WTC11 (cell line): ENCODE measurements at regions not wholly inside any gene's neighbourhood (a gene's known extent, or its start where the extent isn't known, plus 50 kb on each side); places are given as distances from the start of the nearest gene placed in this dataset.

Experiments used
- ATAC-seq: fragments of 200-7000 bp; cut with Tn5 transposase; 2 replicates; pipeline ENCODE4 v1.10.0; 2021; ENCODE audit warnings: mild to moderate bottlenecking, moderate library complexity
- CTCF ChIA-PET: fragments of 300-600 bp; sonication (Branson Sonifier 250); formaldehyde crosslinking; loops from one replicate; lab custom pipeline; 2021; ENCODE audit warnings: antibody characterized with exemption; lab: Charles Lee
- POLR2A ChIA-PET: fragments of 350-600 bp; sonication (Branson Sonifier 250); formaldehyde crosslinking; loops from one replicate; lab custom pipeline; 2021; ENCODE audit warnings: antibody characterized with exemption; lab: Charles Lee
- DNase-seq: peaks from one replicate; pipeline ENCODE4 v3.0.0; 2021; ENCODE audit warnings: low spot score
- H3K27ac Mint-ChIP-seq: 2 replicates; pipeline ENCODE4 v1.8.0; 2021; ENCODE audit warnings: mixed read lengths
- H3K27me3 Mint-ChIP-seq: 2 replicates; pipeline ENCODE4 v1.8.0; 2021; ENCODE audit warnings: low read depth, mild to moderate bottlenecking, moderate library complexity, mixed read lengths
- H3K36me3 Mint-ChIP-seq: 2 replicates; pipeline ENCODE4 v1.8.0; 2021; ENCODE audit warnings: mixed read lengths
- H3K4me1 Mint-ChIP-seq: 2 replicates; pipeline ENCODE4 v1.8.0; 2022; ENCODE audit warnings: mixed read lengths
- H3K4me3 Mint-ChIP-seq: 2 replicates; pipeline ENCODE4 v1.8.0; 2021; ENCODE audit warnings: mild to moderate bottlenecking, moderate library complexity, mixed read lengths
- H3K9me3 Mint-ChIP-seq: 2 replicates; pipeline ENCODE4 v1.8.0; 2021; ENCODE audit warnings: mixed read lengths
- CREM ChIP-seq: sonication (generic); formaldehyde crosslinking; IDR thresholded peaks from 2 replicates; pipeline ENCODE4 v1.8.1; 2022; ENCODE audit warnings: mild to moderate bottlenecking, missing genetic modification reagents, moderate library complexity
- ELF4 ChIP-seq: sonication (generic); formaldehyde crosslinking; IDR thresholded peaks from 2 replicates; pipeline ENCODE4 v1.8.1; 2022; ENCODE audit warnings: low read depth, mild to moderate bottlenecking, moderate library complexity, missing genetic modification reagents
- HMGA2 ChIP-seq: fragments of 250-450 bp; sonication (Bioruptor Pico); IDR thresholded peaks from 2 replicates; pipeline ENCODE4 v1.4.0; 2021; ENCODE audit warnings: mild to moderate bottlenecking, moderate library complexity
- NFYB ChIP-seq: sonication (generic); formaldehyde crosslinking; conservative IDR thresholded peaks from 2 replicates; pipeline ENCODE4 v1.8.0; 2022; ENCODE audit warnings: low read depth, missing genetic modification reagents
- STAT6 ChIP-seq: sonication (generic); formaldehyde crosslinking; conservative IDR thresholded peaks from 2 replicates; pipeline ENCODE4 v1.8.1; 2023; ENCODE audit warnings: mild to moderate bottlenecking, low read depth, missing genetic modification reagents, moderate library complexity
- TEAD1 ChIP-seq: sonication (generic); formaldehyde crosslinking; IDR thresholded peaks from 2 replicates; pipeline ENCODE4 v1.8.0; 2022; ENCODE audit warnings: mild to moderate bottlenecking, missing genetic modification reagents
- ZBTB21 ChIP-seq: sonication (generic); formaldehyde crosslinking; IDR thresholded peaks from 2 replicates; pipeline ENCODE4 v1.8.1; 2023; ENCODE audit warnings: mild to moderate bottlenecking, missing genetic modification reagents, borderline replicate concordance
- ZNF121 ChIP-seq: sonication (generic); formaldehyde crosslinking; IDR thresholded peaks from 2 replicates; pipeline ENCODE4 v1.8.0; 2023; ENCODE audit warnings: missing genetic modification reagents
- ZNF263 ChIP-seq: sonication (generic); formaldehyde crosslinking; IDR thresholded peaks from 2 replicates; pipeline ENCODE4 v1.8.1; 2022; ENCODE audit warnings: low read depth, mild to moderate bottlenecking, moderate library complexity, missing genetic modification reagents
- ZNF425 ChIP-seq: fragments of 250-450 bp; sonication (Bioruptor Pico); conservative IDR thresholded peaks from 2 replicates; pipeline ENCODE4 v1.9.0; 2021; ENCODE audit warnings: mild to moderate bottlenecking
- TF ChIP-seq, protein P1 (sequence below): sonication (generic); formaldehyde crosslinking; IDR thresholded peaks from 2 replicates; pipeline ENCODE4 v1.8.1; 2023; ENCODE audit warnings: mild to moderate bottlenecking, missing genetic modification reagents, borderline replicate concordance
- TF ChIP-seq, protein P2 (sequence below): sonication (generic); formaldehyde crosslinking; IDR thresholded peaks from 2 replicates; pipeline ENCODE4 v1.8.0; 2022; ENCODE audit warnings: mild to moderate bottlenecking, missing genetic modification reagents
- TF ChIP-seq, protein P3 (sequence below): sonication (generic); formaldehyde crosslinking; conservative IDR thresholded peaks from 2 replicates; pipeline ENCODE4 v1.8.1; 2022; ENCODE audit warnings: mild to moderate bottlenecking, missing genetic modification reagents

DNA sequence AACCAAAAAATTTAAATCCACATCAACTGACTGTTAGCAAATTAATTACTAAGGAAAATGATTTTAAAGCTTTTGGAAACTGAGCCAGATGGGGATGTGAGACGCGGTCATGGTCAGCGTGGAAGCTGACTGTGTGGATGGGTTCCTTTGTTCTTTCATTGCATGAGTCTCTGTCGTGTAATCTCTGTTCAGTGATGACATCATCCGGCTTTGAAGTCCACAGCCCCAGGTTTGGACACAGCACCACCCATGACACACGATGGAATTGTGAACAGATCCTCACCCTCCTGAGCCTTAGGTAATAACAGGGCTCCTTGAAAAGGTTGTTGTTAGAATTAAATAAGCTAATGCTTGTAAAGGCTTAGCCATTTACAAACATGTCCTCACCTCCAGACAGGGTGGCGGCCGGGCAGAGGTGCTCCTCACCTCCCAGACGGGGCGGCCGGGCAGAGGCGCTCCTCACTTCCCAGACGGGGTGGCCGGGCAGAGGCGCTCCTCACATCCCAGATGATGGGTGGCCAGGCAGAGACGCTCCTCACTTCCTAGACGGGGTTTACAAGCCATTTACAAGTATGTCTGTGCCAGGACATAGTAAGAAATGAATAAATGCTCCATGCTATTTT, 677.3 kb downstream of the TBC1D22A start (continued):
- TF ChIP-seq, protein P1, sequence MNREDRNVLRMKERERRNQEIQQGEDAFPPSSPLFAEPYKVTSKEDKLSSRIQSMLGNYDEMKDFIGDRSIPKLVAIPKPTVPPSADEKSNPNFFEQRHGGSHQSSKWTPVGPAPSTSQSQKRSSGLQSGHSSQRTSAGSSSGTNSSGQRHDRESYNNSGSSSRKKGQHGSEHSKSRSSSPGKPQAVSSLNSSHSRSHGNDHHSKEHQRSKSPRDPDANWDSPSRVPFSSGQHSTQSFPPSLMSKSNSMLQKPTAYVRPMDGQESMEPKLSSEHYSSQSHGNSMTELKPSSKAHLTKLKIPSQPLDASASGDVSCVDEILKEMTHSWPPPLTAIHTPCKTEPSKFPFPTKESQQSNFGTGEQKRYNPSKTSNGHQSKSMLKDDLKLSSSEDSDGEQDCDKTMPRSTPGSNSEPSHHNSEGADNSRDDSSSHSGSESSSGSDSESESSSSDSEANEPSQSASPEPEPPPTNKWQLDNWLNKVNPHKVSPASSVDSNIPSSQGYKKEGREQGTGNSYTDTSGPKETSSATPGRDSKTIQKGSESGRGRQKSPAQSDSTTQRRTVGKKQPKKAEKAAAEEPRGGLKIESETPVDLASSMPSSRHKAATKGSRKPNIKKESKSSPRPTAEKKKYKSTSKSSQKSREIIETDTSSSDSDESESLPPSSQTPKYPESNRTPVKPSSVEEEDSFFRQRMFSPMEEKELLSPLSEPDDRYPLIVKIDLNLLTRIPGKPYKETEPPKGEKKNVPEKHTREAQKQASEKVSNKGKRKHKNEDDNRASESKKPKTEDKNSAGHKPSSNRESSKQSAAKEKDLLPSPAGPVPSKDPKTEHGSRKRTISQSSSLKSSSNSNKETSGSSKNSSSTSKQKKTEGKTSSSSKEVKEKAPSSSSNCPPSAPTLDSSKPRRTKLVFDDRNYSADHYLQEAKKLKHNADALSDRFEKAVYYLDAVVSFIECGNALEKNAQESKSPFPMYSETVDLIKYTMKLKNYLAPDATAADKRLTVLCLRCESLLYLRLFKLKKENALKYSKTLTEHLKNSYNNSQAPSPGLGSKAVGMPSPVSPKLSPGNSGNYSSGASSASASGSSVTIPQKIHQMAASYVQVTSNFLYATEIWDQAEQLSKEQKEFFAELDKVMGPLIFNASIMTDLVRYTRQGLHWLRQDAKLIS, result no peak
- TF ChIP-seq, protein P2, sequence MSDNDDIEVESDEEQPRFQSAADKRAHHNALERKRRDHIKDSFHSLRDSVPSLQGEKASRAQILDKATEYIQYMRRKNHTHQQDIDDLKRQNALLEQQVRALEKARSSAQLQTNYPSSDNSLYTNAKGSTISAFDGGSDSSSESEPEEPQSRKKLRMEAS, result no peak
- TF ChIP-seq CREM (CRISPR knock-in tag) (no peak), ZNF263 (CRISPR knock-in tag) (no peak), ZNF121 (CRISPR knock-in tag) (no peak), STAT6 (CRISPR knock-in tag) (no peak), ZBTB21 (no peak)

GRCh38 chr22:47437636-47438035, 675.2 kb downstream of the TBC1D22A start:
- no peak overlapping the region for H3K4me3 Mint-ChIP-seq
- peaks cover 44% of the 10 kb centered on the region for H3K36me3 Mint-ChIP-seq
- ATAC-seq (no peak), DNase-seq (no peak)
- CTCF ChIA-PET, result no interaction called here
- no peaks in the 10 kb centered on the region for H3K4me1 Mint-ChIP-seq
- POLR2A ChIA-PET, result no interaction called here
- H3K27me3 Mint-ChIP-seq, result peaks cover 14% of the 10 kb centered on the region
- peaks cover 78% of the 10 kb centered on the region for H3K9me3 Mint-ChIP-seq
- H3K27ac Mint-ChIP-seq, result no peak overlapping the region
- no peak for TF ChIP-seq NFYB (CRISPR knock-in tag)
- TF ChIP-seq, protein P3, sequence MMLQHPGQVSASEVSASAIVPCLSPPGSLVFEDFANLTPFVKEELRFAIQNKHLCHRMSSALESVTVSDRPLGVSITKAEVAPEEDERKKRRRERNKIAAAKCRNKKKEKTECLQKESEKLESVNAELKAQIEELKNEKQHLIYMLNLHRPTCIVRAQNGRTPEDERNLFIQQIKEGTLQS, result no peak
- no peak for TF ChIP-seq ELF4 (CRISPR knock-in tag)
- TF ChIP-seq, all 79 proteins: peak for 0

DNA sequence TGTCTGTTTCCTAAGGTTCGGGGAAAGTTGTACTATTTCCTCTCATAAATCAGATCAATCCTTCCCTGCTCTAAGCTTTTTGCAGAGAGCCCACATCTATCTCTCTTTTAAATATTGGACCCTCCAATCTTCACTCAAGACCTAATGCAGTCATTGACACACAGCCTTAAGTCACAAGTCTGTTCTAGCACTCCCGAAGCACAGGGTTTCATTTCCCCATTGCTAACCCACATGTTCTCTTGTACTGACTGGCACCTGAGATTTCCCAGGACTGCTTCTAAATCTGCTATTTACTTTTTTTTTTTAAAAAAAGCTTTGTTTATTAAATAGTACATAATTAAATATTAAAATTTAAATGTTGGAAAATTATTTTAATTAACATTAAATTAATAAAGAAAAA, 674.7 kb downstream of the TBC1D22A start:
- Mint-ChIP-seq H3K27ac (no peak overlapping the region), H3K4me3 (no peak overlapping the region), H3K36me3 (peaks cover 41% of the 10 kb centered on the region), H3K27me3 (peaks cover 14% of the 10 kb centered on the region), H3K4me1 (no peaks in the 10 kb centered on the region), H3K9me3 (peaks cover 74% of the 10 kb centered on the region)
- CTCF ChIA-PET, result no interaction called here
- peak; percentile 89 for TF ChIP-seq HMGA2
- TF ChIP-seq ZNF425 (CRISPR knock-in tag), result no peak
- TF ChIP-seq NFYB (CRISPR knock-in tag), result no peak
- TF ChIP-seq TEAD1, result no peak
- ATAC-seq, result no peak
- DNase-seq, result no peak
- POLR2A ChIA-PET, result no interaction called here
